GM12891 (cell line): ENCODE measurements at regions not wholly inside any gene's neighbourhood (a gene's known extent, or its start where the extent isn't known, plus 50 kb on each side); places are given as distances from the start of the nearest gene placed in this dataset.

Source experiments
- POLR2A ChIP-seq: IDR thresholded peaks from 2 replicates; pipeline ENCODE4 v1.6.1; 2011; ENCODE audit warnings: low read depth, low read length, control low read depth
- SPI1 ChIP-seq: IDR thresholded peaks from 2 replicates; pipeline ENCODE4 v1.6.1; 2011; ENCODE audit warnings: low read depth, low read length, control low read depth

- TF ChIP-seq SPI1 (no peak), POLR2A (no peak)
Observed at GRCh38 chr2:184410160-184410559, 188.2 kb upstream of the ZNF804A start.
